ENCODE measurements at regions not wholly inside any gene's neighbourhood (a gene's known extent, or its start where the extent isn't known, plus 50 kb on each side); places are given as distances from the start of the nearest gene placed in this dataset.

GRCh38 chr5:61823065-61823464 lies 482.9 kb upstream of the KIF2A start:
- TF ChIP-seq, protein P1, sequence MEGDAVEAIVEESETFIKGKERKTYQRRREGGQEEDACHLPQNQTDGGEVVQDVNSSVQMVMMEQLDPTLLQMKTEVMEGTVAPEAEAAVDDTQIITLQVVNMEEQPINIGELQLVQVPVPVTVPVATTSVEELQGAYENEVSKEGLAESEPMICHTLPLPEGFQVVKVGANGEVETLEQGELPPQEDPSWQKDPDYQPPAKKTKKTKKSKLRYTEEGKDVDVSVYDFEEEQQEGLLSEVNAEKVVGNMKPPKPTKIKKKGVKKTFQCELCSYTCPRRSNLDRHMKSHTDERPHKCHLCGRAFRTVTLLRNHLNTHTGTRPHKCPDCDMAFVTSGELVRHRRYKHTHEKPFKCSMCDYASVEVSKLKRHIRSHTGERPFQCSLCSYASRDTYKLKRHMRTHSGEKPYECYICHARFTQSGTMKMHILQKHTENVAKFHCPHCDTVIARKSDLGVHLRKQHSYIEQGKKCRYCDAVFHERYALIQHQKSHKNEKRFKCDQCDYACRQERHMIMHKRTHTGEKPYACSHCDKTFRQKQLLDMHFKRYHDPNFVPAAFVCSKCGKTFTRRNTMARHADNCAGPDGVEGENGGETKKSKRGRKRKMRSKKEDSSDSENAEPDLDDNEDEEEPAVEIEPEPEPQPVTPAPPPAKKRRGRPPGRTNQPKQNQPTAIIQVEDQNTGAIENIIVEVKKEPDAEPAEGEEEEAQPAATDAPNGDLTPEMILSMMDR (IDR thresholded peaks at IDR 0.05; ENCODE audit: low read length), result no peak
- TF ChIP-seq EZH2phosphoT487 (IDR thresholded peaks at IDR 0.05; ENCODE audit: low read length), result no peak
